Inflammatory macrophage (primary cell): ENCODE measurements at regions not wholly inside any gene's neighbourhood (a gene's known extent, or its start where the extent isn't known, plus 50 kb on each side); places are given as distances from the start of the nearest gene placed in this dataset.

Experiments
- DNase-seq, 2 donors: peaks; one replicate each; pipeline ENCODE4 v3.0.0-alpha.2; 2020 to 2022

DNA sequence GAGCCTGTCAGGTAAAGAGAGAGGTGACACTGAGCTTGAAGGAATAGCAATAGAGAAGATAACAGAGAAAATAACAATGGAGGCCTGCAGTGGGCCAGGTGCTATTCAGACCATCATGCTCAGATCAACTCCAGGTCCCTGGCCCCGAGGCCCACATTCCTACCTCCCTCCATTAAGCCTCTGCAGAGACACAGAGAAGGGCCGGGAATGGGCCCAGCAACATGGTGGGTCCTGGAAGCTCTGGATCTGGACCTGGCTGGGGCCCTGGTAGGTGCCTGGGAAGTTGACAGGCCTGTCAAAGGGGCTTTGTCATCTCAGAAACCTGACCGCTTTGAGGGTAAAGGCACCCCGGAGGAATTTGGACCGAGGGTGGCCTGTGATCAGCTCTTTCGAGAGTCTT is 159.7 kb upstream of the GLI2 start:
- DNase-seq, result no peak

DNA sequence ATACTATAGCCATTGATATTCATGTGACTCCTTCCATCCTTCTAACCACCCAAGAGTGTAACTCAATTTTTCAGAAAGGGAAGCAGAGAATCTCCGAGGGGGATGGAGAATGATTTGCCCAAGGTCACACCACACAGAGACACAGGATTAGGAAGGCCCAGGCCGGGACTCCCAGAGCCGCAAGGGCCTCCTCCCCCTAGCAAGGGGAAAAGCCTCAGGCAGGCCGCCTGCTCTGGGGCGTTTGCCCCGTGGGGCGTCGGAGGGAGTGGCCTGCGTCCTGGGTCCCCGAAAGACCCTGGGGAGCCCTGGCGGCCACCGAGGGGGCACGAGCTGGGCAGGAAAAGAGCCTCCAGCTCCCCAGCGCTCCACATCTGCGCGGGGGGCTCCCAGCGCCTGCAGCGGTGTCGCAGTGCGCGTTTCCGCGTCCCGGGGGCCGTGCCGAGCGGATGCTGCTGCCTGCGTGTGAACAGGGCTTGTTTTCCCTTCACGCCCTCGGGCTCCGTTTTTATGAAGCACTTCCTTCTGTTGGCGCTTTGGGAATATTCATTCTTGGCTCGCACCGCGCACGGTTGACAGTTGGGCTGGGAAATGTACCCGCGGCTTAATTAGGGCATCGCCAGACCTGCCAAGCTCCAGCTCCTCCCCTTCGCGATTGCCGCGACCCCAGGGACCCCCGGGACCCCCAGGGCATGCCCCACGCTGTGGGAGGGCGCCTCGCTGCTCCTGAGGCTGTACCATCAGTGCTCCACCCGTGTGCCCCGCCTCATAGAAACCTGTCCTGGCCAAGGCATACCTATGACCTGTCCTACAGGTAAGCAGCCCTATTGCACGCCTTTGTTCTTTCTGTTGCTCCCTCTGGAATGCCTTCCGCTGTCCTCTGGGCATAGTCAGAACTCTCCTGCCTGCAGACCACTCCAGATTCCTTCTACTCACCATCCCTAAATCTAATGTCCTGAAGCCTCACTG is 158.9 kb upstream of the GLI2 start:
- no peak for DNase-seq

DNA sequence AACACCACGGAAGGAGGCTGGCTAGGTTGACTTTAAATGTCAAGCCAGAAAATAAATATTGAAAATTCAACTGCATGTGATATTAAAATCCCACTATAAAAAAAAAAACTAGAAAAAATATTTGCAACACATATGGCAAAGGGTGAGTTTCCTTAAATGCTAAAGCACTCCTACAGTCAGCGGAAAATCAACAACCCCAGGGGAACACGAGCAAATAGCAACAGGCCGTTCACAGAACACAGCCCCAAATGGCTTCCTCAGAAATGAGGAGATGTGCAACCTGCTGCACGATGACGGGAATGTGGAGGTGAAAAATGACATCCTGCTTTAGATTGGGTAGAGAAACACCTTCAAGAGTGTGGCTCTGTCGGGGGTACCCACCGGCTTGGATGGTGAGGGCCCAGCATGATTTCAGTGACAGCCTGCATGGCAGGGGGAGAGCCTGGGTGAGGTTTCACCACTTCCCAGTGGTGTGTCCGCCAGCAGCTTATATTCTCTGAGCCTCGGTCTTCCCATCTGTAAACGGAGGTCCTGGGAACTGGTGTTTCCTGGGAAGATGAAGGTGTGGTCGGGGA is 157.9 kb upstream of the GLI2 start:
- no peak for DNase-seq

DNA sequence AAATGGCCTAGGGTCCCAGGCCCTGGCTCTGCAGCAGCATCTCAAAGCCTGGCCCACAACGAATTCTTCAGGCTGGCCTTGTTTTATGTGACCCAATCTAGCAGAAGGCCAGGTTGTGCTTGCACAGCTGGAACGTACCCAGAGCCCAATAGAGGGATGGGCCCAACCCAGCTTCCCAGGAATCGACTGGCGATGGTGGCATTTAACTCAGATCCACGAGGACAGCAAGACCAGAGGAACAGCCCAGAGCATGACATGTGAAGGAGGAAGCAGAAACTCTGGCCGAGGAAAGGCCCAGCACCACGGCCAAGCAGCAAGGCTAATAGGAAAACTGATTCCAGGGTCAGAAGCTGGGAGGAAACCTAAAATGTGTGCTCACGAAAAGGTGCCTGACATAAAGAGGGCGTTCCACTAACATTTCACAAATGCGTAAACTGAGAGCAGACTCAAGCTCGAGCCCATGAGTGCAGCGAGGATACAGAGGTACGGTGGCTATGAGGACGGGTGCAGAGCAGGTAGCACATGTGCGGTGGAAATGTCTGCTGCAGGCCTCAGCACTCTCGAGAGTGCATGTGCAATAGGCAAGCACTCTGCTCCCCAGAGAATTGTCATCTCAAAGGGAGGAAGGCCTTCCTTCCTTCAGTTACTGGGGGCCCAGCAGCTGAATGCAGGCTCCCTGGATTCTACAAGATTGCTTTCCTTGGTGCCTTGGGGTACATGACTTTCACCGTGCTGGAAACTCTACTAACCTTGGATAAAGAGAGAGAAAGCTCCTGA is 156.9 kb upstream of the GLI2 start:
- DNase-seq, result no peak

DNA sequence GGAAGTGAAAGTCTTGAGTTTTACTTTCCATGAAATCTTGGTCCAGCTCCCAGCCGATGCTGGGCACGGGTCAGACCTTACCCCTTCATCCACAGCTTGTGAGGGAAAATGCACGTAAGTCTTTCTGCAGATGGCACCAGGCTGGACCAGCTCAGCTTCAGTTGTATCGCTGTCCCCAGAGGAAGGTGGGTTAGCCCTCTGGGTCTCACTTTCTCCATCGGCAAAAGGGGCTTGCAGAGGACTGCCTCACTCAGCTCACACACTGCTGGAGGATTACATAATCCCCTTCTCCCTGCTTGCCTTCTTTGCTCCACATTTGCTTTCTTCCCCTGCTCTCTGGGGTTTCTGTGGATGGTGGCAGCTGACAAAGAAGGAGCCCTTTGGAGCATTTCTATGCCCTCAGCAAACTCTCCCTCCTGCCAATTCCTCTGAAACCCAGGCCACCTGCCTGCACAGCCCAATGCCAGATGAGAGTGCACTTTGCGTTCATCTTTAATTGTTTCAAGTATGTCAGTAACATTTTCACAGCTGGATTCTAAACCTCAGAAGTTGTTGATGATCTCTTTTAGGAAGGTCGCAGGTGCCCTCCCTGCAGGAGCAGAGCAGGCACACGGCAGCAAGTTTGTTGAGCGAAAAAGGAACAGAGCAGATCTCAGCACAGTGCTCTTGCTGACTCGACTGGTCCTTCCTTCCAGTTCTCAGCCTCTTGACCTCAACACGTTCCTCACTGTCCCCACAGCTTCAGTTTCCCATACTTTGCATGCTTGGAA is 155.6 kb upstream of the GLI2 start:
- no peak for DNase-seq

DNA sequence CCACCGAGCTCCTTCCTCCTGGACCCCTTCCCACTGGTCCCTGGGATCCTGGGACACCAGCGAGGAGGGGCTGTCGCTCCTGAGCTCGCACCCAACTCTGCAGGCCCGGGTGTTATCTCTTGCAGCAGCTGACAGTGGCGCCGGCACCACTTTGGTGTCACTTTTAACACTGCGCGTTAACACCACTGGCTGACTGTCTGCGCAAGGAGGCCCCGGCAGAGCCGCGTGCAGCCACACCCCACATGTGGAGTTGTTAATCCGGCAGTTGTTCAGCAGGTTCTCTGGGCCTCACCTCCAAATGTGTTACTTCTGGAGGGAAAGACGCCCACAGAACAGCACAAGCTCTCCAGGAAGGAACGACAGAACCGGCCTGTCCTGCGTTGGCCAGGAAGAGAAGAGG is 155.0 kb upstream of the GLI2 start:
- no peak for DNase-seq

DNA sequence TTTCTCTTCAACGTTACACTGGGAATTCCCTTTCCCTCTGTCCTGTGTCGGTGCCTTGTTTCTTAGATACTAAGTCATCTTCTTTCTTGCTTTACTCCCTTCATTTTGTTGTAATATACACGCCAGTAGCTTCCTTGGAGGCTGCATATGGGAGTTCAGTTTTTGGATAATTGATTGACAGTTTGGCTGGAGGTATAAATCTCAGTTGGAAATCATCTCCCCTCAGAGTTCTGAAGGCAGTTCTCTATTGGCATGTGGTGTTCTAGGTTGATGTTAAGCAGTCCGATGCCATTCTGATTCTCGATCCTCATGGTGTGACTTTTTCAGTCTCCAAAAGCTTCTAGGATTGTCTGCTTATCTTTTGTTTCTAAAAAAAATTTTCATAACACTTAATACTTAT is 152.5 kb upstream of the GLI2 start:
- DNase-seq, result no peak

DNA sequence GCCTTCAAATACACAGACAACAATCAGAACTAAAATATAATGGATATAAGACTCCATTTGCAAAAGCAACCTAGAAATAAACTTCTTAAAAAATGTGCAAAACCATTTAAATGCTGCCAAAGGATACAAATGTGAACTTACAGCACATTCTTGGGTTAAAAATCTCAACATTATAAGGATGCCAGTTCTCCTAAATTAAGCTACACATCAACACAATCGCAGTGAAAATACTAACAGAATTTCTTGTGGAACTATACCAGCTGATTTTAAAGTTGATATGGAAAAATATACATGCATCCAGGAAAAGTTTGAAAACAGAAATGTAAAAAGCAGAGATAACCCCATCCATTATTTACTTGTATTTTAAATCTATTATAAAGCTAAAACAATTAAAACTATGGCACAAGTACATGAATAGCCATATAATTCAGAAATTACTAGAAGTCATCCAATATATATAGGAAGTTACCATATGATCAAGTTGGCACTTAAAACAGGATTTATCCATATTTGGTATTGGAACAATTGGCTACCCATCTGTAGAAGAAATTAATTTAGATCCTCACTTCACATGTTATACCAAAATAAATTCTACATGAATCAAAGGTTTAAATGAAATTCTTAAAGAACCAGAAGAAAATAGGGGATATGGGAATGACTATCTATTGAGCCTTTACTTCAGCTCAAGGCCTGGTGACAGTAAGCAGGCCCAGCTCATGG is 151.7 kb upstream of the GLI2 start:
- DNase-seq, result no peak

DNA sequence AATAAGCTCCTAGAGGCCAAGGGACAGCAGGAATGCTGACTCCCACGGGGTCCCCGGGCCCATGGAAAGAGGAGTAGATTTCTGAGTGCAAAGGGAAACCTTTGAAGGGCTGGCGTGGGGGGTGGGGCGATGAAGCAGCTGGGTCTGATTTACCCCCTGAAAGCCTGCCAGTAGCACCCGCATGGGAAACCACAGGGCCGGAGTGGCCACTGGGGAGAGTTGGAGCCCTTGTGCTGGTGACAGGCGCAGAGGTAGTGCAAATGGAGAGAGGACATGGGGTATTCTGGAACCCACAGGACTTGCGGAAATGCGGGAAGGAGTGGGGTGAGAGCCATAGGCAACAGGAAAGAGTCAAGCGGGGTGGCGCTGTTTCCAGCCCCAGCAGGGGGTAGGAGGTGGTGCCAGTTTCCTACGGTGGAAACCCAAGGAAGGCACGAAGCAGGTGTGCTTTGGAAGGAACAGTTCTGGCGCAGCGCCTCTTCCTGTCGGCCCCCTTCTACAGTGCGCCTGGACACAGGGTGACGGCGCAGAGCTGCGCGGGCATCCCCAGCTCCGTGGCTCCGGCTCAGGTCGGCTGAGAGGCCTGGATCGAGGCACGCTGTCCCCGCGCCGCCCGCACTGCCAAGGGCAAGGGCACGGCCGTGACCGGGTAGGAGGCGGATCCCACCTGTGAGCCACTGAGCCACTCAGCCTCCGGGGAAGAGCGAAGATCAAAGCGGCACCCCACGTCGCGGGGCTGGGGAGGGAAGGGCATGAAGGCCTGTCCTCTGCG is 149.0 kb upstream of the GLI2 start:
- DNase-seq, result no peak

DNA sequence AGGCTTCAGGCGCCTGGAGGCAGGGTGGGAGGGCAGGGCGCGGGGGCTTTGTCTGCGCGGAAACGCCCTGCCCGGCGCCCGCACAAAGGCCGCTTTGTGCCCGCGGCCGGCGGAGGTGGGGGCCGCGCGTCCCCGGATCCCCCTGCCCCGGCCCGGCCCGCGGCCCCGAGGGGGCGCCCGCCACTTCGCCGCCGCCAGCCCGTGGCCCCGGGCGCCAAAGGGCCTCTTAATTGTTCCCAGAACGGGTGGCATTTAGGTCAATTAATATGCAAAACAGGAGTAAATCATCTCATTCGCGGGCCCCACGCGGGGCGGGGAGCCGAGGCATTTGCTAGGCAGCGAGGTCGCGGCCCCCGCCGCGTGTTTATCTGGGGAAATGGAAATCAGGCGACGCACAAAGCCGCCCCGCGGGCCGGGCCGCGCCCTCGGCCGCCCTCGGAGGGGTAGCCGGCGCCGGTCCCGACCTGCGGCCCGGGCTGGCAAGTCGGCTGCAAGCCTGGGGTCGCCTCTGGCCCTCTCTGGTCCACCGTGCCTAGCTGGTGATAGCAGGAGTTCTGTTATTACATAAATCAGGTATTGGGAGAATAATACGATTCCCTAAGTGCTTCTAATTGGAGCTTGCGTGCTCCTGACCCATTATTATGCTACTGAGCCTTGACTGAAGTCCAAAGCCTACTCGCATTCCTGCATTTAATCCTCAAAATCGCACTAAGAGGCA is 148.2 kb upstream of the GLI2 start:
- DNase-seq, result no peak

DNA sequence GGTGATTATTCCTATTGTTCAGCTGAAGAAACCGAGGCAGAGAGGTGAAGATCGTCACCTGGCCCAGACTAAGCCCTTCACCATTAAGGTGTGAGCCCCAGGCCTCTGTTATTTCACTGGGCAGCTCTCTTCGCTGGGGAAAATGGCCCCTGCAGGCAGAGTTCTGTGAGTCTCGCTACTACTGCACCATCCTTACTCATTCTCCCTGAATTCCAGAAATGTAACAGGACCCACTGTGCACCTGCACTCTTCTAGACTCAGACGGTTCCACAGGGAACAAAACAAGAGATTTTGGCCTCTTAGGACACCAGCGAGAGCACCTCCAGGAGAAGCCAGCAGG is 147.7 kb upstream of the GLI2 start:
- DNase-seq, result no peak

DNA sequence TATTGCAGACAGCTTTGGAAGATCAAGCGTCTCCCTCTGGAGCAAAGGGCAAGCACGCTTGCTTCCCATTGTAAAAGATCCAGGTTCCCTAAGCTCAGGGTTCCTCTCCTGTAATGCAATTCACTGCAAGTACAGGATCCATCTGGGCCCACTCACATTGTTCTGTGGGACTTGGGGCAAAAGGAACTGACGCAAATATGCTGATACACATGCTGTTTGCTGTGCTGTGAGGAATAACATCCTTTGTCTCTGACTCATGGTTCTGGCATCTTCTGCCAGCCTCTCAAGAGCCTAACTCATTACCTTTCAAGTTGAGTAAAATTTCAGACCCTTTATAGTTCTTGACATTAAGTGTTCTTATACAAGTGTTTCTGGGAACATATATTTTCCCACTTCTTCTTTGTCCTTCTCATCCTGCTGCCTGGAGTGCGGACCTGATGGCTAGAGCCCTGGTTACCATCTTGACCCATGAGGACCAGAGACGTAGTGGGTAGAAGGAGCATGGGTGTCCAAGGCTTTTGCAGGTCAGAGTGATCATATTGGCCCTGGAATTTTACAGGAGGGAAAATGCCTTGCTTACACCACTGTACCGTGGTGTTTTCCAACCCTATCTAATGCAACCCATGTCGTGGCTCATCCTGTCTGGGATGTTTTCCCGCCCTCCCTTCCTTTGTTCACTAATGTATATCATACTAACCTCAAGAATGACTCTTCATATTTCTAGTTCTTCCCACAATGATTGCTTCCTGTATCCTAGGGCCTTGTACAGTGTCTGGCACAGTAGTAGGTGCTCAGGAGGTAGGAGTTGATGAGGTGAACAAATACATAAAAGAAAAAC is 145.7 kb upstream of the GLI2 start:
- DNase-seq, result no peak

DNA sequence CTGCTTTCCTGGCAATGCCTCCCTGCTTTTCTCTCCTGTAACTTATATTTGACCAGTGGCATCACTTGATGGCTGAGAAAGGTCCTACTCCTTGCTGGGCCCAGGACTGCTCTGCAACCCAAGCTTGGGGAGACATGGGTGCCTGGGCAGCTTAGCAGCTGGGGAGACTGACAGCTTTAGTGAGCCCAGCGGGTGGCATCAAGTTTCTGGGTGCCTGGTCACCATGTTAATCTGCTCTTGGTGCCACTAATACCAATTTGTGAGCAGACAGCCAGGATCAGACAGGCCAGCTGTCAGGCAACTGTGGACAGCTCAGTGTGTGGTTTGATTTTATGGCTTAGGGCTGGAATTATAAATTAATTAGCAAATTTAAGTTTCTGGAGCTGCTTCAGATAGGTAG is 144.8 kb upstream of the GLI2 start:
- no peak for DNase-seq

DNA sequence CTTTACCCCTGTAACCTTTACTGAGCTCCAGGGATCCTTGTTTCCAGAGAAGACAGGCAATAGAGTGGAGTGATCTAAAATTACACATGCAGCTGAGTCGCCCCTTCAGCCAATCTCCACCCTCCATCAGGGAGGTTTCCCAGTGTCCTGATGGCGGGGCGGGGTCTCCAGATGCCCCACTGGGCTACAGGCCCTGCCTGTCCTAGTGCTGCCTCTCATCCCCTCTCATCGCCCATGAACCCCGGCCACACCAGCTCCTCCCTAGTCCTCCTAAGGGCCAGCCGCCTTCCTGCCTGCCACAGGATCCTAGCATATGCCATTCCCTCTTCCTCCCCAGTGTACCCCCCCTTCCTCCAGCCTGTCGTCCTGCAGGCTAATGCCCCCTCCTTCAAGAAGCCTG is 144.1 kb upstream of the GLI2 start:
- DNase-seq, result no peak

DNA sequence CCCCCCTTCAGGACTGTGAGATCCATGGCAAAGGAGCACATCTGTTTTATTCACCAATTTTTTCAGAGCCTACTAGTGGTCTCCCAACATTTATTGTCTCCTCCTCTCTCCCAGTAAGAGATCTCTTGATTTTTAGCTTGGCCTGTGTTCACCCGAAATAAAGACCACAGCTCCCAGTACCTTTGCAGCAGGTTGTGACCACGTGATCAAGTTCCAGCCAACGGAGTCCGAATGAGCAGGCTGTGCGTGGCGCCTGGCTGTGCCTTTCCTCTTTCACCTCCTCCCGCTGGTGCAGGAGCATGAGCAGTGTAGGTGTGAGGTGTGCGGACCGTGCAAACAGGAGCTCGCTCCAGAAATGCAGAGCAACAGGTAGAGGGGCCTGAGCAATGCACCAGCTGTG is 143.6 kb upstream of the GLI2 start:
- DNase-seq, result no peak

DNA sequence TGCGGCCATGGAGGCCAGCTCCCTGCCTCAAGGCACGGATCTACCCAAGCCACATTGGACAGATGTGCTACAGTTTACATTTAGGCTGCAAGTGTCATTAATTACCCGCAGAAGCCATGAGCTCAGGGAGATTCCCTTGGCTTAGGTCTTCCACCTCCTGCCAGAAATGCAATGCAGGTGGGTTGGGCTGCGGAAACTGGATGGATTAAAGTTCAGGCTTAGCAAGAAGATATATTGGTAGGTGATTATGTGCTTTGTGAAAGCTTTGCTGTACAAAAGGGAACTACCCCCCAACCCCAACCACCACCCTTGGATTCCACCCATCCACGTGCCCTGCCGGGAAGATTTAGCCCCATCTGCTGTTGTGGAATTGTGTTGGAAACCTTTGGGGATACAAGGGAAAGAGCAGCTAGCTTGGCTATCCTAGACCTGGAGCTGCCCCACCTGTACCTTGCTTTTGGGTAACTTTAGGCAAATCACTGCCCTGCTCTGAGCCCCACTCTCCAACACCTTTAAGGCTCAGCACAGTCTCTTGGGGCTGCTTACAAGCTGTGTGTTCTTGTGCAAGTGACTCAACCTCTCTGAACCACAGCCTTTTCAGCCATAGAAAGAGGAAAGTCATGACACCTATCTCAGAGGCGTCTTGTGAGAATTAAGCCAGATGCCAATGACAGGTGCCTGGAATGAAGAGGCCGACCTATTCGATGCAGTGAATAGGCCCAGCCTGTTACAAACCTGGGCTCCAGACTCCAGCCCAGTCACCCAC is 141.6 kb upstream of the GLI2 start:
- no peak for DNase-seq

DNA sequence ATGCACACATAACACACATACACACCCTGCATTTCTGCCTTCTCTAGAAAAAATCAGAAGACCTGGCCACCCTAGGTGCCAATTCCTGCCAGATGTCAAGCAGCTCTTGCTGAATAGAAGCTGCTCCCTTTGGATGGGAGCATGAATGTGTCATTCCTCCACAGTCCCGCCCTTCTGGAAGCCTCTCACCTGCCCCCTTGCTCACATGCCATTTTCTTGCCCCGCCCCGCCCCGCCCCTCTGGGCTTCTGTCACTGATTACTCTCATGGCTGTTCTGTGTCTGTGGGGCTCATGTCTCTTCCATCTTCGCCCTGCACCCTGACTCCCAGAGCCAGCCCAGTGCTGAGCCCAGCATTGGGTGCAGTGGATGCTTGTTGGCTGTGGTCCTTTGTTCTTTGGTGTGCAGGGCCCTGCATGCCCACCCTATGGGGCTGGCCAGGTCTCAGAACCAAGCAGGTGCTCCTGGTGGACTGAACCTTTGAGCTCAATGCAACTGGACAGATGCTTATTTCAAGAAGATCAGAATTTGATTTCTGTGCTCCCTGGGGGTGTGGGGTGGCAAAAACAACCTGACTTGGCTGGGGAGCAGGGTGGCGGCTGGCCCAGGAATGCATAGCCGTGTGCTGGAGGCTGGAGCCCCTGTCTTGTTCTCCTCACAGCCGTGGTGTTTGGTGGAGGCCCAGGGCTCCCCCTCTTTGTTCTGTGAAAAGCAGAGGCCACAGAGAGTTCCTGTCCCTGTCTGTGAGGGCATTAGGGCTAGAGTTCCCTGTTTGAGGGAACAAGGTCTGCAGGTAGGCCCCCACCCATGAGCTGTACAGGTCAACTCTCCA is 140.6 kb upstream of the GLI2 start:
- no peak for DNase-seq

DNA sequence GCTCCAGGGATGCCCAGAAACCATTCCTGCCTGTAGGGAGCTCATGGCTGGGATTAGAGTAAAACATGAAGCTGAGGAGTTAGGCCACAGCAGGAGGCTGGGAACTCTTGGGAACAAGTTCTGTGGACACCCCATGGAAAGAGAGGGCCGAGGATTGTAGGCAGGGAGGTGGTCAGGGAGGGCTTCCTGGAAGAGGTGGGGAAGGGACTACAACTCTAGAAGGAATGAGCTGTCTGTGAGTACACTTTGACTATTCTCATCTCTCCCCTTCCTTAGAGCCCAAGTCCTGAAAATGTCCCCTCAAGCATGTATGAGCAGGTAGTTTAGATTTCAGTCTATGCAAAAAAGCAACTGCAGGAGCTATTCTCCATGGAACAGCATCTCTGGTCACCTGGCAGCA is 139.9 kb upstream of the GLI2 start:
- no peak for DNase-seq
